Activated CD4-positive, alpha-beta T cell treated with anti-CD3 and anti-CD28 coated beads, Interleukin-2, amount 10 ng/mL, durations not matched to agents 7 days and 5 days (primary cell): ENCODE measurements at regions not wholly inside any gene's neighbourhood (a gene's known extent, or its start where the extent isn't known, plus 50 kb on each side); places are given as distances from the start of the nearest gene placed in this dataset. TPM values are rescaled to one million over a fixed set of nuclear protein-coding genes. Genes with fewer than 3 reads are reported as not detected.

ENCODE experiments used
- CTCF ChIA-PET: fragments of 350-600 bp; sonication (Branson Sonifier 250); formaldehyde crosslinking; loops from one replicate; lab custom pipeline; 2021; ENCODE audit warnings: antibody characterized with exemption; lab: Charles Lee
- POLR2A ChIA-PET: fragments of 350-600 bp; sonication (Branson Sonifier 250); formaldehyde crosslinking; loops from one replicate; lab custom pipeline; 2021; ENCODE audit warnings: antibody characterized with exemption; lab: Charles Lee
- DNase-seq: peaks from one replicate; pipeline ENCODE4 v3.0.0-alpha.2; 2020
- H3K27ac Mint-ChIP-seq: one replicate; pipeline ENCODE4 v1.8.0; 2021; ENCODE audit warnings: mild to moderate bottlenecking, moderate library complexity, mixed read lengths
- H3K27me3 Mint-ChIP-seq: one replicate; pipeline ENCODE4 v1.8.0; 2021; ENCODE audit warnings: mixed read lengths
- H3K36me3 Mint-ChIP-seq: one replicate; pipeline ENCODE4 v1.8.0; 2021; ENCODE audit warnings: low read depth, mixed read lengths
- H3K4me1 Mint-ChIP-seq: one replicate; pipeline ENCODE4 v1.8.0; 2021; ENCODE audit warnings: mixed read lengths
- H3K4me3 Mint-ChIP-seq: one replicate; pipeline ENCODE4 v1.8.0; 2021; ENCODE audit warnings: mild to moderate bottlenecking, moderate library complexity, mixed read lengths
- H3K9me3 Mint-ChIP-seq: one replicate; pipeline ENCODE4 v1.8.0; 2021; ENCODE audit warnings: mixed read lengths
- microRNA-seq: library from miRNA; unstranded; fragments of <30 nt; microRNA quantifications from one replicate; pipeline ENCODE4 v1.2.0, GENCODE V29; 2021; ENCODE audit warnings: borderline microRNAs expressed, borderline replicate concordance

- no peaks in the 10 kb centered on the region for H3K36me3 Mint-ChIP-seq
- ChIA-PET POLR2A (no interaction called here), CTCF (no interaction called here)
- no peak overlapping the region for H3K27ac Mint-ChIP-seq
- H3K9me3 Mint-ChIP-seq: peaks cover 7% of the 10 kb centered on the region
- DNase-seq: no peak
- H3K27me3 Mint-ChIP-seq: no peaks in the 10 kb centered on the region
- H3K4me1 Mint-ChIP-seq: no peaks in the 10 kb centered on the region
- H3K4me3 Mint-ChIP-seq: no peak overlapping the region
Measured at GRCh38 chr4:61128682-61129081, 71.4 kb upstream of the ADGRL3 start.

DNA sequence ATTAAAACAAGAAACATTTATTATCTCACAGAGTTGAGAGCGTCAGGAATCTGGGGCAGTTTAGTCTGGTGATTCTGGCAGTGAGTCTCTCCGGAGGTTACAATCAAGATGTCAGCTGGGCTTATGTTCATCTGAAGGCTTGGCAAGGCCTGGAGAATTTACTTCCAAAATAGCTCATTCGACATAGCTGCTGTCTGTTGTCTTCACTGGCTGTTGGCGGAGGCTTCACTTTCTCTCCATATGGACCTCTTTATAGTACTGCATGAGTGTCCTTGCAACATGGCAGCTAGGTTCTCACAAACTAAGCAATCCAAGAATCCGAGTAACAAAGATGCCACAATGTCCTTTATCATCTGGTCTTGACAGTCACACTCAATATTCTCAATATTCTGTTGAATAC lies 70.2 kb upstream of the ADGRL3 start:
- Mint-ChIP-seq H3K27ac (no peak overlapping the region), H3K9me3 (peaks cover 7% of the 10 kb centered on the region), H3K36me3 (no peaks in the 10 kb centered on the region), H3K27me3 (no peaks in the 10 kb centered on the region), H3K4me3 (no peak overlapping the region), H3K4me1 (no peaks in the 10 kb centered on the region)
- DNase-seq: no peak
- POLR2A ChIA-PET: no interaction called here
- CTCF ChIA-PET: no interaction called here

GRCh38 chr4:61143461-61143860 lies 56.7 kb upstream of the ADGRL3 start:
- H3K27ac Mint-ChIP-seq: no peak overlapping the region
- H3K4me1 Mint-ChIP-seq: no peaks in the 10 kb centered on the region
- no peaks in the 10 kb centered on the region for H3K27me3 Mint-ChIP-seq
- no peak overlapping the region for H3K4me3 Mint-ChIP-seq
- no peaks in the 10 kb centered on the region for H3K9me3 Mint-ChIP-seq
- DNase-seq: no peak
- ChIA-PET CTCF (no interaction called here), POLR2A (no interaction called here)
- no peaks in the 10 kb centered on the region for H3K36me3 Mint-ChIP-seq

GRCh38 chr4:61149278-61149677 lies 50.8 kb upstream of the ADGRL3 start:
- POLR2A ChIA-PET: no interaction called here
- no peak overlapping the region for H3K27ac Mint-ChIP-seq

More at GRCh38 chr4:61149278-61149677, 50.8 kb upstream of the ADGRL3 start:
- H3K9me3 Mint-ChIP-seq: no peaks in the 10 kb centered on the region
- no peaks in the 10 kb centered on the region for H3K36me3 Mint-ChIP-seq
- H3K4me1 Mint-ChIP-seq: no peaks in the 10 kb centered on the region
- no peak overlapping the region for H3K4me3 Mint-ChIP-seq
- no peaks in the 10 kb centered on the region for H3K27me3 Mint-ChIP-seq
- CTCF ChIA-PET: no interaction called here
- no peak for DNase-seq

Small RNA genes in the stretch of these regions (microRNA-seq; reads per million reads assigned to microRNA genes)
- gene MIR548AG1: not detected
